ENCODE measurements at regions not wholly inside any gene's neighbourhood (a gene's known extent, or its start where the extent isn't known, plus 50 kb on each side); places are given as distances from the start of the nearest gene placed in this dataset.
A peak's percentile ranks its signal among the peaks of the same experiment; 100 is the strongest.
"Not testable (repeated sequence)": the region's sequence is repeated elsewhere in the genome, so short reads cannot be mapped to it uniquely, and the experiment has no call there.

DNA sequence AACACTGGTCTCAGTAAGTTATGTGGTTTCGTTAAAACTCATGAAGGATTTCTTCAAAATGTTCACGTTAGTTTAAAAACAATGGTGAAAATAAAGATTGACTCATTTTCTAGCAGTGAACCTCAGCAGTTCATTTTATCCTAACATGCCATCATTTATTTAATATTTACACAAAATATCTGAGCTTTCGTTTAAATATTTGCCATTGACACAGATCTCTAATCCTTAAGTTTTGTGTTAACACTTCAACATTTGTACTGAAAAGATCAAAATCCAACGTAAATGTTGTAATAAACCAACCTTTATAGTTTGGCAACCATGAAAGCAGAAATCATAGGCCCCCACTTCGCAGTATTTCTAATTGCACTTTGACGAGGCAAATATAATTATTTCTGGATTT lies 1129.5 kb downstream of the PLA2G4A start:
- DNase-seq (ENCODE audit: low read depth) = no peak

DNA sequence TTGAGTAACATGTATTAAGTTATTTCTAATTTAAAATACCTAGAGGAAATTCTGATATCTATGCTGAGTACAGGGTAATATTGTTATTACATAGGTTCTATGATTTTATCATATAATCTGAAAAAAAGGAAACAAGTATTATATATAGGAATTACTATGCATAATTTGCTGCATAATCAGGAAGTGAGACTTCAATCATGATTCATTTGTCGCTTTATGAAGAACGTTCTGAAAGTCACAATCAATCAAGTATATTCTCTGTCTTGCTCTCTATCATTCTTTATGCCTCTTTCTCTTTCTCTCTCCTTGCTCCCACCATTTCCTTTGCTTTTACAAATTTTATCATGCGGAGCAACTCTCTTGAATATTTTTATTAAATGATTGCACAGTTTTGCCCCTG lies 1130.3 kb downstream of the PLA2G4A start:
- DNase-seq (ENCODE audit: low read depth) = no peak

- no peak for DNase-seq (ENCODE audit: low read depth)
These were observed 1131.4 kb downstream of the PLA2G4A start for GRCh38 chr1:187960125-187960638.

DNA sequence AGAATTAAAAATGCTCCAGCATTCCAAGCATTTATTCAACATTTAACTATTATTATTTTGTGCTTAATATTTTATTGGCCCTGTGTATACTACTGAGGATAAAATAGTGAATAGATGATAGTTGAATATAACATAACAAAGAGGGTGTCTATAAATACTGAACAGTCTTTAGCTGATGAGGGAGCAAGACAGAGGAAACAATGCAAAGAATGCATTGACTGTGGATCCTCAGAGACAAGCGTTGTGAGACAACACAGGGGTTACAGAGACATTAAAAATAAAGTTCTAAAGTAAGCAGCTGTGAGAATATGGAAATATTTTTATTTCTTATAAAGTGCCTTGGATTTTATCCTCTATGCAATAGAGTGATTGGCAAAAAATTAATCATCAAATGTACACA lies 1133.1 kb downstream of the PLA2G4A start:
- DNase-seq (ENCODE audit: low read depth) = no peak

GRCh38 chr1:187971851-187972250 lies 1143.1 kb downstream of the PLA2G4A start:
- no peak for DNase-seq (ENCODE audit: low read depth)

- DNase-seq (ENCODE audit: low read depth) = no peak
These were observed 1148.5 kb downstream of the PLA2G4A start for GRCh38 chr1:187977298-187977697.

DNA sequence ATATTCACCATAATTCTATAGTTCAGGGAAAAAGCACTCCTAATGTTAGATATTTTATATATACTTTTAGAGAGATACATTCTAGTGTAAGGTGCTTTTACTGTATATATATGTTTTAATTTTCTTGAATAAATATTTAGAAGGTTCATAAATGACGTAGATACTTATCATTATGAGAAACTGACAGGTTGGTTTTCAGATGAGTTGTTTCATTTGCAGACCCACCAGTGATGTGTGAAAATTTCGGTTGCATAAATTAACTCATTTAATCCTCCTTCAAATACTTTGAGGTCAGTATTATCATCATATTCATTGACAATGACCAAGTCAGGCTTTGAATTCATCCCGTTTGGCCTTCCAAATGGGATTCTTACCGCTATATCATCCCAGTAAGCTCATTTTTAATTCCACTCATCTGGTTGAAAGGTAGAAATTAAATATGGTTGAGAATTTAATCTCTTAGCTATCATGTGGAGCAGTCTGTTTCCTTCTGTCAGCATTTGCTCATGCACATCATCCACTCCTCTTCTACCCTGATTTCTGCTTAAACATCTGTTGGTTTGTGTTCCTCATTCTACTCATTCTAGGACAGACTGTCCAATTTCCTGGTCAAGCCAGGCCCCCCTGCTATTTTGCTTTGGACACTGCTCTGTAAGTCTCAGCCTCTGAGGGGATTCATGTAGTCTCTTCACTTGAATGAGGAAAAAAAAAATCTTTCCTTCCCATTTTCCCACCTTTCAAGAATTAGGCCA lies 1156.6 kb downstream of the PLA2G4A start:
- no peak for DNase-seq (ENCODE audit: low read depth)

- DNase-seq (ENCODE audit: low read depth) = no peak
These were observed 1157.3 kb downstream of the PLA2G4A start for GRCh38 chr1:187985897-187986654.

GRCh38 chr1:187987236-187987776 lies 1158.6 kb downstream of the PLA2G4A start:
- no peak for DNase-seq (ENCODE audit: low read depth)

- no peak for DNase-seq (ENCODE audit: low read depth)
These were observed 1163.2 kb downstream of the PLA2G4A start for GRCh38 chr1:187991944-187992343.

DNA sequence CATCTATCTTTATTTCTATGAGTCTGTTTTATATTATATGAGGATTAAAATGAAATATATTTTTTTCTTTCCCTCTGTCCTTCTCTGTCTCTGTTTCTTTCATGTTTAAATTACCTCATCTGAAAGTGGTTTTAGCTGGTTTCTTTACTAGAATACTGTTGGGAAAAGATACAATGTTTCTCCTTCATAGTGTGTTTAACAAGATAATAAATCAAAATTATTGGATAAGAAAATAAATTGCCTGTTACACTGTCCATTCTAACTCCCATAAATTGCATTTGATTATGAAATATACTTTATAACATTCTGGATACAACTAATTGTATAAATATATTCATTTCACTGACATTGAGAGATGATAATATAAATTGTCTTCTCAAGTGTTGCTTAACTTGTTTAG lies 1168.0 kb downstream of the PLA2G4A start:
- DNase-seq (ENCODE audit: low read depth) = no peak

DNA sequence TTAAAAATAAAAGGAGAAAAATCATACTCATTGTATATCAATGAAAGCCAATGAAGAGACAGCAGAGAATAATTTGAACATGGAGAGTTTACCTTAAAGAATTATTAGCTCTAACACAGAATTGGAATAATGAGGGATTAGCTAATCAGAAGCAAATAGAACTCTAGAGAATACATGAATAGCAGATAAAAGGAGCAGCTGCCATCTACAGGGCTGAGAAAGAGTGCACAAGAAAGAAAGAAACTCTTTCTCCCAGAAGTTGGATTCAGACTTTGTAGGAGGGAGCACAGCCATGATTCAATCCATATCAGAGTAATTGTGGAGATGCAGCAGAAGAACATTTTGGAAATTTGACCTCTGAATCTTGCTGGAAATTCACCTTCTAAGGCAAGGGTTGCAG lies 1171.2 kb downstream of the PLA2G4A start:
- DNase-seq (ENCODE audit: low read depth) = no peak

DNA sequence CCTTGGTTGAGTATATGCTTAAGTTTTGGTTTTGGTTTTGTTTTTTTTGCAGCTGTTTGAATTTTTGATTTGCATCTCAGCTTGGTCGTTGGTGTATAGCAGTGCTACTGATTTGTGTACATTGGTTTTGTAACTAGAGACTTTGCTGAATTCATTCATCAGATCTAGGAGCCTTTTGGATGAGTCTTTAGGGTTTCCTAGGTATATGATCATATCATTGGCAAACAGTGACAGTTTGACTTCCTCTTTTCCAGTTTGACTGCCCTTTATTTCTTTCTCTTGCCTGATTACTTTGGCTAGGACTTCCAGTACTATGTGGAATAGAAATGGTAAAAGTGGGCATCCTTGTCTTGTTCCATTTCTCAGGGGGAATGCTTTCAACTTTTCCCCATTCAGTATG lies 1174.9 kb downstream of the PLA2G4A start:
- not testable (repeated sequence) for DNase-seq (ENCODE audit: low read depth)

GRCh38 chr1:188004849-188005248 lies 1176.1 kb downstream of the PLA2G4A start:
- no peak for DNase-seq (ENCODE audit: low read depth)

DNA sequence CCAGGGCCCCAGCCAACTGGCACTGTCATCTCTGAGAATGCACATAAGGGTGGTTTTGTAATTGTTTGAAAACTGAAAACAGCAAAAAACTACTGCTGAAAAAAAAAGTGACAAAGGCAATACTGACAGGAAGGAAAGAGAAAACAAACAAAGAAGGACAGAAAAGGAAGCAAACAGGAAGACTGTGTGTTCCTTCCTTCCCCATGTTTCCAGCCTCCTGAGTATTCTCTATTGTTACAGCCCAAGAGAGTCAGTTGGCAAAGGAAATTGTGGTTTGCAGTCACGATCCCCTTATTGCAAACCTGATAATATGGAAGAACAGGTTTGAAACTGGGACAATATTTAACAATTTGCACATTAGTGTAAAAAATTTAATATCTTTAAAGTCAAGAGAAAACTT lies 1177.6 kb downstream of the PLA2G4A start:
- DNase-seq (ENCODE audit: low read depth) = no peak

- not testable (repeated sequence) for DNase-seq (ENCODE audit: low read depth)
These were observed 1184.6 kb downstream of the PLA2G4A start for GRCh38 chr1:188013222-188013849.

GRCh38 chr1:188017921-188018320 lies 1189.2 kb downstream of the PLA2G4A start:
- no peak for DNase-seq (ENCODE audit: low read depth)

GRCh38 chr1:188022661-188023060 lies 1193.9 kb downstream of the PLA2G4A start:
- DNase-seq (ENCODE audit: low read depth) = no peak

- no peak for DNase-seq (ENCODE audit: low read depth)
These were observed 1194.5 kb downstream of the PLA2G4A start for GRCh38 chr1:188023206-188023605.

GRCh38 chr1:188027613-188028012 lies 1198.9 kb downstream of the PLA2G4A start:
- peak; percentile 84 for DNase-seq (ENCODE audit: low read depth)

DNA sequence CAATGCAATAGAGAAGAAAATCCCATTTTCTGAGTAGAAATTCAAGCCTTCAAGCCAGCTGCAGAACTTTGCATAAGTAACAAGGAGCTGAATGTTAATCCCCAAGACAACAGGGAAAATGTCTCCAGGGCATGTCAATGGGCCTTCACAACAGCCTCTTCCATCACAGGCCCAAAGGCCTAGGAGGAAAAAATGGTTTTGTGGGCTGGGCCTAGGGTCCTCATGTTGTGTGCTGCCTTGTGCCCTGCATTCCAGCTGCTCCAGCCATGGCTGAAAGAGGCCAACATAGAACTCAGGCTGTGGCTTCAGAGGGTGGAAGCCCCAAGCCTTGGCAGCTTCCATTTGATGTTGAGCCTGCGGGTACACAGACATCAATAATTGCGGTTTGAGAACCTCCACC lies 1208.8 kb downstream of the PLA2G4A start:
- DNase-seq (ENCODE audit: low read depth) = not testable (repeated sequence)

- DNase-seq (ENCODE audit: low read depth) = no peak
These were observed 1214.9 kb downstream of the PLA2G4A start for GRCh38 chr1:188043536-188044245.

Measured in HS-5 (cell line).